ENCODE measurements at regions not wholly inside any gene's neighbourhood (a gene's known extent, or its start where the extent isn't known, plus 50 kb on each side); places are given as distances from the start of the nearest gene placed in this dataset.

DNA sequence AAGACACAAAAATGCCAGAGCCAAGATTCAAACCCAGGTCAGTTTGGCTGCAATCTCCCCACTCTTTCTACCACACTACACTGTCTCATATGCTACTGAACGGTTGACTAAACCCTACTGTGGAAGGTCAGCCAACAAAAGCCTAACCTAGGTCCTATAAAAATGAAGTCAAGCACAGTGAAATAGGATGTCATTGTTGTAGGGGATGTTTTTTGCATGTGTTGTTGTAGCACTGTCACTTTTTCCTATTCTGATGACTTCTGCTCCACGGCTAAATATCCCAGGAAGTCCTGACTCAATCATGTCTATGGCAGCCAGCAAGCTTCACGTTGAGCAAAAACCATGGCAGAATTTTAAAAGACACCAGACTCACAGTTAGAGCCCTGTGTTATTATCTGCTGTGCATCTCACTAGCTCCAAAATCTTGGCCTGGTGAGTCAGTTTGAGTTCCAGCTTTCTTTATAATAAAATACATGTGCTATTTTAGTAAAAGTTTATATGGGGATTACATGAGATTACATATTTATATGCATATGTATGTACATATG, 322.1 kb upstream of the NT5E start:
- Histone ChIP-seq H3K18ac (ENCODE audit: insufficient read length, low read depth, low read length) (no peak overlapping the region), H2BK12ac (ENCODE audit: insufficient read length, low read depth, low read length) (no peak overlapping the region), H3K4ac (ENCODE audit: low read depth, low read length) (no peak overlapping the region), H3K9me3 (ENCODE audit: control insufficient read depth, low read depth, low read length) (no peaks in the 10 kb centered on the region), H3K27ac (ENCODE audit: insufficient read length, low read depth, low read length) (no peak overlapping the region), H2BK5ac (ENCODE audit: insufficient read length, low read length) (no peak overlapping the region), H3K79me2 (ENCODE audit: insufficient read depth, low read length) (no peaks in the 10 kb centered on the region), H3K14ac (ENCODE audit: insufficient read depth, low read length) (no peak overlapping the region), H2BK15ac (ENCODE audit: low read depth, low read length) (no peak overlapping the region), H3K4me1 (ENCODE audit: insufficient read depth, low read length) (no peaks in the 10 kb centered on the region), H2BK20ac (ENCODE audit: low read depth, low read length, poor library complexity, severe bottlenecking) (no peak overlapping the region), H4K8ac (replicated peaks; ENCODE audit: insufficient read length, low read depth, low read length) (no peak overlapping the region), H3K9ac (ENCODE audit: extremely low read depth, insufficient read length, low read length) (no peak overlapping the region), H2AFZ (ENCODE audit: low read length) (no peak overlapping the region), H4K91ac (ENCODE audit: insufficient read length, low read depth, low read length) (no peak overlapping the region), H4K5ac (ENCODE audit: insufficient read length, low read depth, low read length) (no peak overlapping the region), H4K20me1 (ENCODE audit: control insufficient read depth, insufficient read depth, insufficient read length) (no peaks in the 10 kb centered on the region), H2BK120ac (ENCODE audit: low read depth, low read length, poor library complexity, severe bottlenecking) (no peak overlapping the region), H3K27me3 (ENCODE audit: insufficient read depth, low read length) (no peaks in the 10 kb centered on the region), H2AK5ac (ENCODE audit: insufficient read length, low read length) (no peak overlapping the region), H3K23me2 (ENCODE audit: insufficient read length, low read depth, low read length, poor library complexity, severe bottlenecking) (peaks cover 5% of the 10 kb centered on the region), H3K79me1 (ENCODE audit: insufficient read depth, low read depth, low read length, poor library complexity, severe bottlenecking) (no peaks in the 10 kb centered on the region), H3K23ac (ENCODE audit: insufficient read length, low read depth, low read length) (no peak overlapping the region), H3T11ph (ENCODE audit: low read length) (no peak overlapping the region), H3K56ac (ENCODE audit: insufficient read length, low read depth, low read length) (no peak overlapping the region), H3K4me2 (ENCODE audit: insufficient read depth, insufficient read length, low read length) (no peak overlapping the region)
- no CpG with 5 or more reads among the region's 3 CpGs for WGBS (ENCODE audit: extremely low coverage, insufficient read length, low lambda C conversion rate)
- TF ChIP-seq, protein P1, sequence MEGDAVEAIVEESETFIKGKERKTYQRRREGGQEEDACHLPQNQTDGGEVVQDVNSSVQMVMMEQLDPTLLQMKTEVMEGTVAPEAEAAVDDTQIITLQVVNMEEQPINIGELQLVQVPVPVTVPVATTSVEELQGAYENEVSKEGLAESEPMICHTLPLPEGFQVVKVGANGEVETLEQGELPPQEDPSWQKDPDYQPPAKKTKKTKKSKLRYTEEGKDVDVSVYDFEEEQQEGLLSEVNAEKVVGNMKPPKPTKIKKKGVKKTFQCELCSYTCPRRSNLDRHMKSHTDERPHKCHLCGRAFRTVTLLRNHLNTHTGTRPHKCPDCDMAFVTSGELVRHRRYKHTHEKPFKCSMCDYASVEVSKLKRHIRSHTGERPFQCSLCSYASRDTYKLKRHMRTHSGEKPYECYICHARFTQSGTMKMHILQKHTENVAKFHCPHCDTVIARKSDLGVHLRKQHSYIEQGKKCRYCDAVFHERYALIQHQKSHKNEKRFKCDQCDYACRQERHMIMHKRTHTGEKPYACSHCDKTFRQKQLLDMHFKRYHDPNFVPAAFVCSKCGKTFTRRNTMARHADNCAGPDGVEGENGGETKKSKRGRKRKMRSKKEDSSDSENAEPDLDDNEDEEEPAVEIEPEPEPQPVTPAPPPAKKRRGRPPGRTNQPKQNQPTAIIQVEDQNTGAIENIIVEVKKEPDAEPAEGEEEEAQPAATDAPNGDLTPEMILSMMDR (conservative IDR thresholded peaks at IDR 0.05), result no peak
- H3K9me3 Mint-ChIP-seq, result no peaks in the 10 kb centered on the region
- H3K27me3 Mint-ChIP-seq (ENCODE audit: low read depth), result no peaks in the 10 kb centered on the region
- no peak overlapping the region for H3K4me3 Mint-ChIP-seq
- no peak for DNase-seq
- no peak overlapping the region for H3K27ac Mint-ChIP-seq
- no peaks in the 10 kb centered on the region for H3K36me3 Mint-ChIP-seq (ENCODE audit: insufficient read depth in 1 of 3, low read depth in 3 of 3)
- H3K4me1 Mint-ChIP-seq, result peaks cover 6 to 9% of the 10 kb centered on the region in 2 experiments

Measured in H9 (cell line).